Breast epithelium (tissue), 3 donors: ENCODE measurements at regions not wholly inside any gene's neighbourhood (a gene's known extent, or its start where the extent isn't known, plus 50 kb on each side); places are given as distances from the start of the nearest gene placed in this dataset.

Source experiments
- POLR2A ChIP-seq: fragments of 450-650 bp; IDR thresholded peaks from one replicate; pipeline ENCODE4 v1.6.1; 2016; ENCODE audit warnings: antibody characterized with exemption, mild to moderate bottlenecking, moderate library complexity
- POLR2AphosphoS5 ChIP-seq, 3 donors: sonication (generic); formaldehyde crosslinking; IDR thresholded peaks; one replicate each; pipeline ENCODE4 v1.6.1; 2017; ENCODE audit warnings: antibody characterized with exemption in 3 of 3
- TF ChIP-seq, protein P1 (sequence below), 3 donors: fragments of 450-650 bp; IDR thresholded peaks; one replicate each; pipeline ENCODE4 v1.5.1; 2016 to 2017; ENCODE audit warnings: antibody characterized with exemption in 3 of 3, mild to moderate bottlenecking in 3 of 3, moderate library complexity in 3 of 3

DNA sequence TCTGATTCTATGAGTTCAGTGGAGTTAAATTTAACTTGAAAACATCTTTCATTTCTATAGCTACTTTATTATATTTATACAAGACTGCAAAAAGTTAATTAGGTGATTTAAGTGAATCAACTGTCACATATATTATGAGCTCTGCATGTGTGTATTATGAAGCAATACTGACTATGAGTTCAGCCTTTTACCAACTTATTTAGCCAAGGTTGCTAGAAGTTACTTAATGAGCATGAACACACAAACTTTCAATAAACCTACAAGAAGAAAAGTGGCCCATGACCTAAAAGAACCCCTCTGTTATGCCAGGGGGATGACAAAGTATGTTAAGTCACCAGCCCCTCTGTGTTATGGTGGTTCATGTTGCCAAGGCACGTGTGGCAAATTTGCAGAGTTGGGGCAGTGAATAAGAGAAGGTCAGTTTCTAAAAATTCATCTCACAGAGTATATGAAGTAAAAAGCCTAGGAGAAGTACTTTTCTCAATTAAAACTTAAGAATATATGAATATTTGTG, 86.7 kb upstream of the LYPLAL1 start:
- TF ChIP-seq, protein P1, sequence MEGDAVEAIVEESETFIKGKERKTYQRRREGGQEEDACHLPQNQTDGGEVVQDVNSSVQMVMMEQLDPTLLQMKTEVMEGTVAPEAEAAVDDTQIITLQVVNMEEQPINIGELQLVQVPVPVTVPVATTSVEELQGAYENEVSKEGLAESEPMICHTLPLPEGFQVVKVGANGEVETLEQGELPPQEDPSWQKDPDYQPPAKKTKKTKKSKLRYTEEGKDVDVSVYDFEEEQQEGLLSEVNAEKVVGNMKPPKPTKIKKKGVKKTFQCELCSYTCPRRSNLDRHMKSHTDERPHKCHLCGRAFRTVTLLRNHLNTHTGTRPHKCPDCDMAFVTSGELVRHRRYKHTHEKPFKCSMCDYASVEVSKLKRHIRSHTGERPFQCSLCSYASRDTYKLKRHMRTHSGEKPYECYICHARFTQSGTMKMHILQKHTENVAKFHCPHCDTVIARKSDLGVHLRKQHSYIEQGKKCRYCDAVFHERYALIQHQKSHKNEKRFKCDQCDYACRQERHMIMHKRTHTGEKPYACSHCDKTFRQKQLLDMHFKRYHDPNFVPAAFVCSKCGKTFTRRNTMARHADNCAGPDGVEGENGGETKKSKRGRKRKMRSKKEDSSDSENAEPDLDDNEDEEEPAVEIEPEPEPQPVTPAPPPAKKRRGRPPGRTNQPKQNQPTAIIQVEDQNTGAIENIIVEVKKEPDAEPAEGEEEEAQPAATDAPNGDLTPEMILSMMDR (IDR thresholded peaks at IDR 0.05): no peak
- TF ChIP-seq POLR2A (no peak), POLR2AphosphoS5 (IDR thresholded peaks at IDR 0.05) (no peak)
